ENCODE measurements at regions not wholly inside any gene's neighbourhood (a gene's known extent, or its start where the extent isn't known, plus 50 kb on each side); places are given as distances from the start of the nearest gene placed in this dataset.

GRCh38 chr20:58583586-58583985 lies 67.5 kb upstream of the STX16 start:
- DNase-seq (ENCODE audit: low spot score) = no peak
- no peaks in the 10 kb centered on the region for H3K27me3 ChIP-seq
- H3K36me3 ChIP-seq = no peaks in the 10 kb centered on the region
- no peaks in the 10 kb centered on the region for H3K4me1 ChIP-seq
- no peak overlapping the region for H3K4me3 ChIP-seq
- no peaks in the 10 kb centered on the region for H3K9me3 ChIP-seq
- no peak overlapping the region for H3K27ac ChIP-seq
- TF ChIP-seq, protein P1, sequence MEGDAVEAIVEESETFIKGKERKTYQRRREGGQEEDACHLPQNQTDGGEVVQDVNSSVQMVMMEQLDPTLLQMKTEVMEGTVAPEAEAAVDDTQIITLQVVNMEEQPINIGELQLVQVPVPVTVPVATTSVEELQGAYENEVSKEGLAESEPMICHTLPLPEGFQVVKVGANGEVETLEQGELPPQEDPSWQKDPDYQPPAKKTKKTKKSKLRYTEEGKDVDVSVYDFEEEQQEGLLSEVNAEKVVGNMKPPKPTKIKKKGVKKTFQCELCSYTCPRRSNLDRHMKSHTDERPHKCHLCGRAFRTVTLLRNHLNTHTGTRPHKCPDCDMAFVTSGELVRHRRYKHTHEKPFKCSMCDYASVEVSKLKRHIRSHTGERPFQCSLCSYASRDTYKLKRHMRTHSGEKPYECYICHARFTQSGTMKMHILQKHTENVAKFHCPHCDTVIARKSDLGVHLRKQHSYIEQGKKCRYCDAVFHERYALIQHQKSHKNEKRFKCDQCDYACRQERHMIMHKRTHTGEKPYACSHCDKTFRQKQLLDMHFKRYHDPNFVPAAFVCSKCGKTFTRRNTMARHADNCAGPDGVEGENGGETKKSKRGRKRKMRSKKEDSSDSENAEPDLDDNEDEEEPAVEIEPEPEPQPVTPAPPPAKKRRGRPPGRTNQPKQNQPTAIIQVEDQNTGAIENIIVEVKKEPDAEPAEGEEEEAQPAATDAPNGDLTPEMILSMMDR (IDR thresholded peaks at IDR 0.05) = no peak

DNA sequence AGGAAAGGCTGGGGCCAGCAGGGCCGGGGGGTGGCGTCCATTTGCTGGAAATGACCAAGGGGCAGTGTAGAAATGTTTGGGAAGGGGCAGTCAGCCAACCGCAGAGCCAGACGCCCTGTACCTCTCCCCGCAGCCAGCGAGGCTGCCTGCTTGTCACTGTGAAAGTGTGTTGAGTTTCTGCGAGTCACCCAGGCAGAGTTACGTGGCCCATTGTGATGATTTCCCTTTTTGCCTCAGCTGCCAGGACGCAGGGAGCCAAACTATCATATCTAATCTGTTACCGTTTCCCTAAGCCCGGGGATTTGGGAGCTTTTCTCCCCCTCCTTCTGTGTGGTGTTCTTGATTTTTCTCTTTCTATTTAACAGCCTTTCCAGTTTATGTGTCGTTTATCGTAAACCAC lies 67.9 kb upstream of the STX16 start:
- H3K27ac ChIP-seq = no peak overlapping the region
- TF ChIP-seq, protein P1 (IDR thresholded peaks at IDR 0.05) = no peak
- H3K27me3 ChIP-seq = no peaks in the 10 kb centered on the region

GRCh38 chr20:58580474-58580835 lies 65.3 kb upstream of the APCDD1L start:
- Histone ChIP-seq H3K27ac (no peak overlapping the region), H3K9me3 (no peaks in the 10 kb centered on the region), H3K36me3 (no peaks in the 10 kb centered on the region), H3K27me3 (no peaks in the 10 kb centered on the region), H3K4me3 (no peak overlapping the region), H3K4me1 (no peaks in the 10 kb centered on the region)
- DNase-seq (ENCODE audit: low spot score) = no peak
- TF ChIP-seq, protein P1 (IDR thresholded peaks at IDR 0.05) = no peak

More for the DNA sequence above, 67.9 kb upstream of the STX16 start:
- no peak overlapping the region for H3K4me3 ChIP-seq
- no peaks in the 10 kb centered on the region for H3K4me1 ChIP-seq
- no peaks in the 10 kb centered on the region for H3K9me3 ChIP-seq
- DNase-seq (ENCODE audit: low spot score) = no peak
- no peaks in the 10 kb centered on the region for H3K36me3 ChIP-seq

DNA sequence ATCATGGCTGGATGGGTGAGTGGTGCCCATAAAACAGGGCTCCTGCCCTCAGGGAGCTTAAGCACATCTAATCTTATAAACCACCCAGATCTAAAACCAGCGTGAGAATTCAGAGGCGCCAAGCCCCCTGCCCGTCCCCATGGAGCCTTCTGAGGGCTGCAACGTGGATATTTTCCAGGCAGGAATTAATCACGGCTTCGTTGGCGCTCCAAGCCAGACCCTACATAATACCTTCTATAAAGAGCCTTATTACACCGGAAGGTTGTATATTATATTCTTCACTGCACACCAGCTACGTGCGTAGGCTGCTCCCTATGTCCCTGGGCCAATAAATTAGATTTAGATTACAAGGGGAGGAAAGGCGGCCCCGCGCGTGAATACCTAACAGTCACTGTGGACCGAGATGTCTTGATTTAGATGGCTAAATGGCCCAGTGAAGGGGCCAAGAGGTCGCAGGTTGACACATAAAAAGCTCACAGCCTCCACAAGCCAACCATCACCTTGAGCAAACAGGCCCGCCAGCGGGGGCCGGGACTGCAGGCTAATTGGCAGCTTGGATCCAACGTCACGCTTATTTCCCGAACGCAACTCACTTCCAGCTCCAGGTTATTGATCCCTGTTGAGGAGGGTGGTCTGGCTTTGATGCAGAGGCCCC lies 64.7 kb upstream of the APCDD1L start:
- H3K27ac ChIP-seq = no peak overlapping the region
- no peak for DNase-seq (ENCODE audit: low spot score)
- H3K36me3 ChIP-seq = no peaks in the 10 kb centered on the region
- H3K4me3 ChIP-seq = no peak overlapping the region
- TF ChIP-seq, protein P1 (IDR thresholded peaks at IDR 0.05) = no peak
- no peaks in the 10 kb centered on the region for H3K4me1 ChIP-seq
- H3K27me3 ChIP-seq = no peaks in the 10 kb centered on the region
- no peaks in the 10 kb centered on the region for H3K9me3 ChIP-seq

DNA sequence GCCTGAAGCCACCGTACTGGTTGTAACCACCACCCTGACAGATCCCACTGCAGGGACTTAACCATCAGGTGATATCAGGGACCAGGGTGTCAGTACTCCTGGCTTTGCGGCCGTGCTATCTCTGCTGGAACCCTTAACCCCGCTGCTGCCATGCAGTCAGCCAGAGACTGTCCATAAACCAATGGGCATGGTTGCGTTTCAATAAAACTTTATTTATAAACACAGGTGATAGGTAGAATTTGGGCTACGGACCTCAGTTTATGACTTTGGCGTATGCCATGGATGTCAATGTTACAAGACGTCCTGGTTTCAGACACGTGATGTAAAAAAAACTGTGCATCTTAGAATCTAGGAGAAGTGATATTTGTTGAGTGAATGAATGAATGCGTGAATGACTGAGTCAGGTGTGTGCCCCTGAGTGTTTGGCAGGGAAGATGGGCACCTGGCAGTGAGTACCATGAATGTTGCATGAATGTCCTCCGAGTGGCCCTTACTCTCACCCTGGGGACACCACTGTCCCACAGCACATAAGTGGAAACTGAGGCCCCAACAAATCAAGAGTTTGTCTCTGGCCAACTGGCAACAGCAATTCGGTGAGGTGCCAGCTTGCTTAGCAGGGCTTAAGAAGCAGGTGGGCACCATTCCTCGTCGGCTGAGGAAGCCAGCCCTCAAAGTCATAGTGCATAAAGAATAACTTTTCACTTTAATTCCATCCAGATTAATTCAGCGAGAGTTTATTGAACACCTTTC lies 64.0 kb upstream of the APCDD1L start:
- Histone ChIP-seq H3K27me3 (no peaks in the 10 kb centered on the region), H3K4me3 (no peak overlapping the region), H3K27ac (no peak overlapping the region), H3K36me3 (no peaks in the 10 kb centered on the region), H3K4me1 (no peaks in the 10 kb centered on the region), H3K9me3 (no peaks in the 10 kb centered on the region)
- TF ChIP-seq, protein P1 (IDR thresholded peaks at IDR 0.05) = no peak
- no peak for DNase-seq (ENCODE audit: low spot score)
